HCT116 (cell line): ENCODE measurements at regions not wholly inside any gene's neighbourhood (a gene's known extent, or its start where the extent isn't known, plus 50 kb on each side); places are given as distances from the start of the nearest gene placed in this dataset.

Experiments
- ATAC-seq: fragments of 200-7000 bp; cut with Tn5 transposase; 2 replicates; pipeline ENCODE4 v1.9.1; 2020; ENCODE audit warnings: mild to moderate bottlenecking, moderate library complexity
- BruUV-seq: library from RNA; stranded (reverse); fragments of 400-500 nt; replicated peaks from 2 replicates; lab custom pipeline; 2021; lab: Mats Ljungman, UMichigan
- CTCF ChIA-PET: fragments of 300-600 bp; sonication (Branson Sonifier 250); formaldehyde crosslinking; loops from one replicate; lab custom pipeline; 2021; ENCODE audit warnings: antibody characterized with exemption; lab: Charles Lee
- POLR2A ChIA-PET: fragments of 300-600, 350-600 bp; sonication (Branson Sonifier 250); formaldehyde crosslinking; loops from one replicate; lab custom pipeline; 2021; ENCODE audit warnings: antibody characterized with exemption; lab: Charles Lee
- RAD21 ChIA-PET, 2 experiments: fragments of 300-600 bp; sonication (Branson Sonifier 250); formaldehyde crosslinking; loops; one replicate each; lab custom pipeline; 2023; ENCODE audit warnings: low total read pairs in 2 of 2; ENCODE audit not compliant: uncharacterized antibody in 2 of 2, unreplicated experiment in 2 of 2, low non-redundant PET in 1 of 2; lab: Charles Lee
- DNase-seq: peaks from one replicate; pipeline ENCODE4 v3.0.0-alpha.2; 2010; ENCODE audit warnings: low read depth, low spot score
- H2AFZ ChIP-seq: fragments of 200-600 bp; shearing (Covaris generic), sonication (generic); 2 replicates; pipeline ENCODE4 v1.6.1; 2017; ENCODE audit warnings: low read depth, mixed run types, mixed read lengths, antibody characterized with exemption, low read length; ENCODE audit not compliant: poor library complexity, severe bottlenecking
- H3K27ac ChIP-seq: 2 replicates; pipeline ENCODE4 v1.5.1; 2012; ENCODE audit warnings: low read depth, low read length
- H3K27me3 ChIP-seq: fragments of 200-600 bp; sonication (generic); 2 replicates; pipeline ENCODE4 v1.6.1; 2016; ENCODE audit warnings: mixed run types, low read length, mixed read lengths; ENCODE audit not compliant: insufficient read depth
- H3K36me3 ChIP-seq, 2 experiments: fragments of 200-500 bp in 1 of 2; fragments of 200-600 bp in 1 of 2; sonication (Bioruptor generic) in 1 of 2; sonication (generic) in 1 of 2; 2 replicates each; pipeline versions ENCODE4 v1.5.1 to v1.6.1; 2014 to 2016; ENCODE audit warnings: low read length in 2 of 2, inconsistent platforms in 1 of 2, mixed read lengths in 1 of 2, mixed run types in 1 of 2; ENCODE audit not compliant: insufficient read depth in 2 of 2, control insufficient read depth in 1 of 2
- H3K4me1 ChIP-seq, 2 experiments: fragments of 200-600 bp in 1 of 2; sonication (generic) in 1 of 2; 2 replicates each; pipeline versions ENCODE4 v1.5.1 to v1.6.1; 2012 to 2017; ENCODE audit warnings: low read length in 2 of 2, inconsistent platforms in 1 of 2, mild to moderate bottlenecking in 1 of 2, mixed read lengths in 1 of 2, mixed run types in 1 of 2, moderate library complexity in 1 of 2; ENCODE audit not compliant: insufficient read depth in 2 of 2, control insufficient read depth in 1 of 2
- H3K4me2 ChIP-seq: fragments of 200-600 bp; sonication (generic); 2 replicates; pipeline ENCODE4 v1.6.1; 2017; ENCODE audit warnings: mixed run types, low read length, mixed read lengths
- H3K4me3 ChIP-seq, 2 experiments: fragments of 200-600 bp in 1 of 2; sonication (generic) in 1 of 2; replicated peaks in 1 of 2; 2 replicates each; pipeline ENCODE4 v1.5.1; 2011 to 2016; ENCODE audit warnings: low read length in 2 of 2, control low read depth in 1 of 2, low read depth in 1 of 2, mild to moderate bottlenecking in 1 of 2, mixed read lengths in 1 of 2, mixed run types in 1 of 2
- H3K79me2 ChIP-seq: fragments of 200-600 bp; sonication (generic); 2 replicates; pipeline ENCODE4 v1.6.1; 2017; ENCODE audit warnings: mild to moderate bottlenecking, mixed run types, low read length, moderate library complexity, mixed read lengths; ENCODE audit not compliant: insufficient read depth
- H3K9ac ChIP-seq: fragments of 200-600 bp; sonication (generic); 2 replicates; pipeline ENCODE4 v1.6.1; 2016; ENCODE audit warnings: low read length, mixed read lengths
- H3K9me2 ChIP-seq: fragments of 200-600 bp; sonication (generic), shearing (Covaris generic); 2 replicates; pipeline ENCODE4 v1.6.1; 2017; ENCODE audit warnings: mixed run types, mild to moderate bottlenecking, moderate library complexity; ENCODE audit not compliant: insufficient read depth
- H3K9me3 ChIP-seq, 2 experiments: fragments of 200-500 bp in 1 of 2; fragments of 200-600 bp in 1 of 2; sonication (Bioruptor generic) in 1 of 2; sonication (generic) in 1 of 2; 2 replicates each; pipeline ENCODE4 v1.6.1; 2014 to 2017; ENCODE audit warnings: low read length in 2 of 2, mixed read lengths in 2 of 2, inconsistent platforms in 1 of 2, low read depth in 1 of 2, mild to moderate bottlenecking in 1 of 2, mixed run types in 1 of 2, moderate library complexity in 1 of 2; ENCODE audit not compliant: control insufficient read depth in 1 of 2, insufficient read depth in 1 of 2
- H4K20me1 ChIP-seq: fragments of 200-600 bp; sonication (generic), shearing (Covaris generic); 2 replicates; pipeline ENCODE4 v1.6.1; 2017; ENCODE audit warnings: mixed run types, mild to moderate bottlenecking, moderate library complexity; ENCODE audit not compliant: insufficient read depth
- ATF3 ChIP-seq: IDR thresholded peaks from 2 replicates; pipeline ENCODE4 v1.6.1; 2012
- CBX3 ChIP-seq: IDR thresholded peaks from 2 replicates; pipeline ENCODE4 v1.6.1; 2012; ENCODE audit warnings: low read depth
- CEBPB ChIP-seq: IDR thresholded peaks from 2 replicates; pipeline ENCODE4 v1.6.1; 2012; ENCODE audit warnings: low read depth
- CTCF ChIP-seq, 3 experiments: fragments of 200-600 bp in 1 of 3; sonication (generic) in 1 of 3; IDR thresholded peaks in 2 of 3; conservative IDR thresholded peaks in 1 of 3; 2 replicates each; pipeline ENCODE4 v1.5.1; 2012 to 2017; ENCODE audit warnings: low read depth in 2 of 3, low read length in 2 of 3, antibody characterized with exemption in 1 of 3, borderline replicate concordance in 1 of 3, control low read depth in 1 of 3, mild to moderate bottlenecking in 1 of 3, mixed read lengths in 1 of 3, mixed run types in 1 of 3, moderate library complexity in 1 of 3; ENCODE audit not compliant: insufficient read depth in 1 of 3
- EGR1 ChIP-seq: IDR thresholded peaks from 2 replicates; pipeline ENCODE4 v1.6.1; 2012; ENCODE audit warnings: low read depth
- ELF1 ChIP-seq: IDR thresholded peaks from 2 replicates; pipeline ENCODE4 v1.6.1; 2012; ENCODE audit warnings: low read depth, borderline replicate concordance
- EZH2phosphoT487 ChIP-seq: fragments of 200-600 bp; IDR thresholded peaks from 2 replicates; pipeline ENCODE4 v1.6.1; 2018; ENCODE audit warnings: antibody characterized with exemption, borderline replicate concordance
- FOSL1 ChIP-seq: IDR thresholded peaks from 2 replicates; pipeline ENCODE4 v1.6.1; 2012; ENCODE audit warnings: low read depth
- JUND ChIP-seq: IDR thresholded peaks from 2 replicates; pipeline ENCODE4 v1.6.1; 2012
- MAX ChIP-seq: IDR thresholded peaks from 2 replicates; pipeline ENCODE4 v1.6.1; 2012
- POLR2A ChIP-seq: IDR thresholded peaks from 2 replicates; pipeline ENCODE4 v1.7.0; 2011; ENCODE audit warnings: borderline replicate concordance; ENCODE audit not compliant: insufficient read depth, insufficient read length; ENCODE audit errors: extremely low read depth
- POLR2AphosphoS5 ChIP-seq: IDR thresholded peaks from 2 replicates; pipeline ENCODE4 v1.6.1; 2011; ENCODE audit warnings: mild to moderate bottlenecking, low read depth, low read length, moderate library complexity
- RAD21 ChIP-seq: IDR thresholded peaks from 2 replicates; pipeline ENCODE4 v1.6.1; 2012; ENCODE audit warnings: low read depth, mild to moderate bottlenecking
- REST ChIP-seq: IDR thresholded peaks from 2 replicates; pipeline ENCODE4 v1.6.1; 2012; ENCODE audit warnings: low read depth
- SRF ChIP-seq: IDR thresholded peaks from 2 replicates; pipeline ENCODE4 v1.6.1; 2012; ENCODE audit warnings: low read depth
- YY1 ChIP-seq: IDR thresholded peaks from 2 replicates; pipeline ENCODE4 v1.6.1; 2011; ENCODE audit warnings: low read length, low read depth, moderate library complexity, mild to moderate bottlenecking; ENCODE audit not compliant: insufficient replicate concordance; ENCODE audit errors: extremely low read depth
- ZBTB33 ChIP-seq: IDR thresholded peaks from 2 replicates; pipeline ENCODE4 v1.6.1; 2011; ENCODE audit warnings: mild to moderate bottlenecking, low read length, moderate library complexity; ENCODE audit not compliant: insufficient replicate concordance; ENCODE audit errors: extremely low read depth
- ZFX ChIP-seq: fragments of 450-650 bp; IDR thresholded peaks from 2 replicates; pipeline ENCODE4 v1.6.1; 2017
- ZNF274 ChIP-seq: fragments of 200-500 bp; sonication (Bioruptor generic); IDR thresholded peaks from 2 replicates; pipeline ENCODE4 v1.6.1; 2014; ENCODE audit warnings: mild to moderate bottlenecking, low read depth, low read length, inconsistent platforms
- intact Hi-C: fragments of 100-400 bp; cut with micrococcal nuclease; formaldehyde crosslinking; loops from 2 replicates; pipeline ENCODE4 v1.10.0; 2022

- ChIA-PET POLR2A (no interaction called here), CTCF (no interaction called here), RAD21 (no interaction called here)
- H3K4me3 ChIP-seq: no peak overlapping the region
- no peak overlapping the region for H3K4me2 ChIP-seq
- H3K9me2 ChIP-seq: no peaks in the 10 kb centered on the region; the same call in 1 of the 2 replicates
- H3K27me3 ChIP-seq: no peaks in the 10 kb centered on the region
- DNase-seq (no peak), ATAC-seq (no peak)
- no peak overlapping the region for H3K9ac ChIP-seq
- H3K79me2 ChIP-seq: no peaks in the 10 kb centered on the region
- H2AFZ ChIP-seq: no peak overlapping the region
- no peak for TF ChIP-seq CEBPB
- TF ChIP-seq POLR2AphosphoS5: no peak
- TF ChIP-seq RAD21: no peak
- no peak for TF ChIP-seq MAX
- no peak for TF ChIP-seq EZH2phosphoT487
- TF ChIP-seq FOSL1: no peak
- no peak for TF ChIP-seq SRF
- TF ChIP-seq REST: no peak
- no peak for TF ChIP-seq JUND
- TF ChIP-seq ZNF274: no peak
- no peak for TF ChIP-seq CBX3
- TF ChIP-seq ATF3: no peak
- TF ChIP-seq YY1: no peak
- no peak for TF ChIP-seq CTCF (IDR thresholded peaks at IDR 0.05 in 2 of 3, conservative IDR thresholded peaks at IDR 0.05 in 1 of 3; ENCODE audit: borderline replicate concordance in 1 of 3, insufficient read depth in 1 of 3, low read depth in 2 of 3, low read length in 2 of 3)
- TF ChIP-seq ELF1: no peak
- no peak for TF ChIP-seq EGR1
- TF ChIP-seq ZBTB33: no peak
- no peak for TF ChIP-seq POLR2A
- TF ChIP-seq ZFX: no peak
- H3K9me3 ChIP-seq: no peaks in the 10 kb centered on the region
- H3K27ac ChIP-seq: no peak overlapping the region
- no TSS peak for BruUV-seq
- no peaks in the 10 kb centered on the region for H3K36me3 ChIP-seq
- no peaks in the 10 kb centered on the region for H3K4me1 ChIP-seq
- H4K20me1 ChIP-seq: no peaks in the 10 kb centered on the region
- intact Hi-C loops: no loop called here
Measured at GRCh38 chr3:30384546-30385072, 221.8 kb upstream of the TGFBR2 start.
